H1 (cell line): ENCODE measurements at regions not wholly inside any gene's neighbourhood (a gene's known extent, or its start where the extent isn't known, plus 50 kb on each side); places are given as distances from the start of the nearest gene placed in this dataset.

Source experiments
- CTCF ChIA-PET: fragments of 300-600 bp; sonication (Branson Sonifier 250); formaldehyde crosslinking; loops from one replicate; lab custom pipeline; 2021; ENCODE audit not compliant: partially characterized antibody; lab: Charles Lee
- POLR2A ChIA-PET: fragments of 300-600 bp; sonication (Branson Sonifier 250); formaldehyde crosslinking; loops from one replicate; lab custom pipeline; 2021; ENCODE audit warnings: inconsistent platforms; ENCODE audit not compliant: partially characterized antibody; lab: Charles Lee
- DNase-seq, 2 experiments: peaks; one replicate each; pipeline versions ENCODE4 v3.0.0 to v3.0.0-alpha.2; 2010 to 2022; ENCODE audit warnings: low spot score in 2 of 2, low read depth in 1 of 2, mixed read lengths in 1 of 2
- FAIRE-seq: peaks from 2 replicates; lab custom pipeline; 2011; peaks lifted over from hg19 to GRCh38; lab: Jason Lieb, UNC
- H2AFZ ChIP-seq: 2 replicates; pipeline ENCODE4 v1.8.1; 2012; ENCODE audit warnings: low read length, inconsistent platforms
- H2AK5ac ChIP-seq: 2 replicates; pipeline ENCODE4 v1.6.1; 2013; ENCODE audit warnings: low read depth, low read length
- H2BK120ac ChIP-seq: replicated peaks from 2 replicates; pipeline ENCODE3; 2013; ENCODE audit warnings: low read depth, low read length, inconsistent platforms
- H2BK12ac ChIP-seq: 2 replicates; pipeline ENCODE4 v1.6.1; 2013; ENCODE audit warnings: low read depth, low read length
- H2BK15ac ChIP-seq: 2 replicates; pipeline ENCODE4 v1.6.1; 2013; ENCODE audit warnings: low read length
- H2BK20ac ChIP-seq: 2 replicates; pipeline ENCODE4 v1.6.1; 2013; ENCODE audit warnings: low read length
- H2BK5ac ChIP-seq: 2 replicates; pipeline ENCODE4 v1.6.1; 2013; ENCODE audit warnings: low read depth, low read length
- H3K14ac ChIP-seq: 2 replicates; pipeline ENCODE4 v1.6.1; 2013; ENCODE audit warnings: inconsistent platforms; ENCODE audit not compliant: insufficient read length
- H3K18ac ChIP-seq: 2 replicates; pipeline ENCODE4 v1.6.1; 2013; ENCODE audit warnings: low read length; ENCODE audit errors: extremely low read depth
- H3K23ac ChIP-seq: 2 replicates; pipeline ENCODE4 v1.6.1; 2013; ENCODE audit warnings: inconsistent platforms; ENCODE audit not compliant: insufficient read length
- H3K23me2 ChIP-seq: 2 replicates; pipeline ENCODE4 v1.6.1; 2013; ENCODE audit warnings: low read depth, low read length
- H3K27ac ChIP-seq: 2 replicates; pipeline ENCODE4 v1.6.1; 2011; ENCODE audit warnings: low read depth, low read length, inconsistent platforms
- H3K27me3 ChIP-seq, 4 experiments: replicated peaks in 1 of 4; 1 replicate in 1 of 4; 2 replicates in 3 of 4; pipeline versions ENCODE4 v1.6.1 to v1.8.1; 2011 to 2013; ENCODE audit warnings: low read length in 3 of 4, mild to moderate bottlenecking in 3 of 4, inconsistent platforms in 2 of 4, mixed read lengths in 2 of 4, moderate library complexity in 1 of 4; ENCODE audit not compliant: control insufficient read depth in 3 of 4, insufficient read depth in 3 of 4; ENCODE audit errors: extremely low read depth in 1 of 4
- H3K36me3 ChIP-seq, 4 experiments: 2 replicates each; pipeline versions ENCODE4 v1.6.1 to v1.8.1; 2011 to 2013; ENCODE audit warnings: mild to moderate bottlenecking in 4 of 4, low read length in 3 of 4, moderate library complexity in 2 of 4, control low read depth in 1 of 4, inconsistent platforms in 1 of 4; ENCODE audit not compliant: insufficient read depth in 4 of 4, control insufficient read depth in 2 of 4
- H3K4ac ChIP-seq: replicated peaks from 2 replicates; pipeline ENCODE3; 2013; ENCODE audit warnings: low read length, low read depth, mixed read lengths, inconsistent platforms; ENCODE audit not compliant: insufficient read length
- H3K4me1 ChIP-seq, 4 experiments: replicated peaks in 1 of 4; 1 replicate in 1 of 4; 2 replicates in 3 of 4; pipeline versions ENCODE4 v1.6.1 to v1.8.1; 2011 to 2013; ENCODE audit warnings: low read length in 3 of 4, inconsistent platforms in 2 of 4, mixed read lengths in 1 of 4; ENCODE audit not compliant: insufficient read depth in 4 of 4, control insufficient read depth in 3 of 4
- H3K4me2 ChIP-seq, 2 experiments: 2 replicates each; pipeline versions ENCODE4 v1.6.1 to v1.8.1; 2011 to 2013; ENCODE audit warnings: low read depth in 2 of 2, low read length in 2 of 2, control low read depth in 1 of 2, inconsistent platforms in 1 of 2, mild to moderate bottlenecking in 1 of 2; ENCODE audit not compliant: insufficient read depth in 1 of 2
- H3K4me3 ChIP-seq, 4 experiments: fragments of 200-600, 300-600 bp in 1 of 4; sonication (generic), shearing (Covaris generic), sonication (Bioruptor Twin) in 1 of 4; 2 replicates each; pipeline versions ENCODE4 v1.5.1 to v1.8.1; 2011 to 2016; ENCODE audit warnings: low read length in 4 of 4, low read depth in 3 of 4, control low read depth in 2 of 4, inconsistent platforms in 2 of 4, mild to moderate bottlenecking in 2 of 4, mixed read lengths in 1 of 4, moderate library complexity in 1 of 4; ENCODE audit not compliant: insufficient read depth in 2 of 4; ENCODE audit errors: extremely low read depth in 1 of 4
- H3K56ac ChIP-seq: replicated peaks from 2 replicates; pipeline ENCODE3; 2013; ENCODE audit warnings: low read depth, mild to moderate bottlenecking, mixed read lengths, low read length, inconsistent platforms; ENCODE audit not compliant: insufficient read length
- H3K79me1 ChIP-seq: 2 replicates; pipeline ENCODE4 v1.6.1; 2013; ENCODE audit warnings: low read depth, low read length, control low read depth
- H3K79me2 ChIP-seq, 2 experiments: 2 replicates each; pipeline versions ENCODE4 v1.6.1 to v1.8.1; 2012 to 2013; ENCODE audit warnings: low read length in 2 of 2, mild to moderate bottlenecking in 2 of 2, inconsistent platforms in 1 of 2; ENCODE audit not compliant: insufficient read depth in 2 of 2, control insufficient read depth in 1 of 2
- H3K9ac ChIP-seq, 4 experiments: replicated peaks in 1 of 4; 1 replicate in 1 of 4; 2 replicates in 3 of 4; pipeline versions ENCODE4 v1.6.1 to v1.8.1; 2011 to 2013; ENCODE audit warnings: low read depth in 3 of 4, low read length in 3 of 4, control low read depth in 2 of 4, mild to moderate bottlenecking in 2 of 4, moderate library complexity in 2 of 4, inconsistent platforms in 1 of 4; ENCODE audit errors: extremely low read depth in 1 of 4
- H3K9me3 ChIP-seq, 2 experiments: 2 replicates each; pipeline versions ENCODE4 v1.6.1 to v1.8.1; 2012 to 2013; ENCODE audit warnings: mild to moderate bottlenecking in 2 of 2, moderate library complexity in 2 of 2, control low read depth in 1 of 2, inconsistent platforms in 1 of 2, low read depth in 1 of 2, low read length in 1 of 2, mixed read lengths in 1 of 2; ENCODE audit not compliant: insufficient read depth in 2 of 2
- H4K20me1 ChIP-seq, 2 experiments: replicated peaks in 1 of 2; 2 replicates each; pipeline versions ENCODE3 to v1.8.1; 2011 to 2013; ENCODE audit warnings: inconsistent platforms in 2 of 2, low read length in 2 of 2, mild to moderate bottlenecking in 1 of 2; ENCODE audit not compliant: insufficient read depth in 2 of 2, control insufficient read depth in 1 of 2
- H4K5ac ChIP-seq: 2 replicates; pipeline ENCODE4 v1.6.1; 2013; ENCODE audit warnings: low read length, low read depth, mixed read lengths, inconsistent platforms; ENCODE audit not compliant: insufficient read length
- H4K8ac ChIP-seq: 2 replicates; pipeline ENCODE4 v1.8.0; 2013; ENCODE audit warnings: mild to moderate bottlenecking, moderate library complexity, low read length, inconsistent platforms; ENCODE audit not compliant: insufficient read depth; ENCODE audit errors: extremely low read depth
- H4K91ac ChIP-seq: replicated peaks from 2 replicates; pipeline ENCODE3; 2013; ENCODE audit warnings: low read length, mixed read lengths, inconsistent platforms; ENCODE audit not compliant: insufficient read length
- CTCF ChIP-seq, 3 experiments: IDR thresholded peaks; 1 replicate in 2 of 3; 2 replicates in 1 of 3; pipeline versions ENCODE4 v1.5.1 to v1.6.1; 2011; ENCODE audit warnings: low read length in 3 of 3, mild to moderate bottlenecking in 3 of 3, inconsistent platforms in 2 of 3, low read depth in 1 of 3, moderate library complexity in 1 of 3; ENCODE audit not compliant: insufficient read depth in 1 of 3; ENCODE audit errors: control extremely low read depth in 1 of 3
- RNF2 ChIP-seq: fragments of 200-900, 300-1000 bp; sonication (generic); IDR thresholded peaks from 2 replicates; pipeline ENCODE4 v1.7.1; 2016; ENCODE audit warnings: borderline replicate concordance, low read depth, mild to moderate bottlenecking, antibody characterized with exemption, low read length; ENCODE audit not compliant: poor library complexity, severe bottlenecking; ENCODE audit errors: missing control alignments
- YY1 ChIP-seq: IDR thresholded peaks from 2 replicates; pipeline ENCODE4 v1.6.1; 2011; ENCODE audit warnings: low read depth, mild to moderate bottlenecking, low read length
- WGBS, 2 experiments: shearing (Covaris generic) in 1 of 2; methylation state at CpG; one replicate each; pipeline versions ENCODE4 v1.1.6 to v1.1.7; 2013 to 2015; ENCODE audit warnings: low lambda C conversion rate in 2 of 2, mixed read lengths in 2 of 2, inconsistent platforms in 1 of 2, low coverage in 1 of 2, missing lambda C conversion rate in 1 of 2; ENCODE audit not compliant: insufficient replicate concordance in 2 of 2, insufficient coverage in 1 of 2, insufficient read length in 1 of 2; ENCODE audit errors: extremely low coverage in 1 of 2, missing lambda C conversion rate in 1 of 2; 5-methylcytosine and 5-hydroxymethylcytosine counted together

GRCh38 chr5:175116466-175117048 lies 327.4 kb downstream of the DRD1 start:
- Histone ChIP-seq H2AFZ (no peak overlapping the region), H3K23ac (no peak overlapping the region)
- POLR2A ChIA-PET: no interaction called here

More at GRCh38 chr5:175116466-175117048, 327.4 kb downstream of the DRD1 start:
- no peaks in the 10 kb centered on the region for H4K20me1 ChIP-seq
- H2BK20ac ChIP-seq: 0 out of 2 replicates have a peak overlapping the region, but pooled peaks have one; percentile 92
- peaks cover 0 to 6% (median 3%) of the 10 kb centered on the region in 4 experiments; a peak in 2 of 7 replicates for H3K4me1 ChIP-seq
- no peaks in the 10 kb centered on the region for H3K79me1 ChIP-seq
- H3K18ac ChIP-seq: no peak overlapping the region
- H2AK5ac ChIP-seq: no peak overlapping the region
- H3K4ac ChIP-seq: no peak overlapping the region
- H2BK5ac ChIP-seq: no peak overlapping the region
- no peak overlapping the region for H3K14ac ChIP-seq
- H4K5ac ChIP-seq: no peak overlapping the region
- no peaks in the 10 kb centered on the region for H3K79me2 ChIP-seq
- H2BK12ac ChIP-seq: no peak overlapping the region
- H3K9ac ChIP-seq: no peak overlapping the region
- no peak overlapping the region for H2BK120ac ChIP-seq
- H3K23me2 ChIP-seq: no peaks in the 10 kb centered on the region; the same call in 1 of the 2 replicates
- H3K4me3 ChIP-seq: no peak overlapping the region
- TF ChIP-seq RNF2: no peak
- TF ChIP-seq CTCF (IDR thresholded peaks at IDR 0.05; ENCODE audit: control extremely low read depth in 1 of 3, insufficient read depth in 1 of 3, low read depth in 1 of 3, low read length in 3 of 3): no peak
- no peak for TF ChIP-seq YY1
- H3K56ac ChIP-seq: no peak overlapping the region
- CTCF ChIA-PET: interaction anchor here (0.6 kb wide), 1 partner anchor 82 kb away, joined by 3 read pairs; no protein-coding TSS in a partner anchor
- no peak for FAIRE-seq
- H4K91ac ChIP-seq: no peak overlapping the region
- H3K27ac ChIP-seq: no peak overlapping the region
- H3K36me3 ChIP-seq: no peaks in the 10 kb centered on the region
- H2BK15ac ChIP-seq: no peak overlapping the region
- DNase-seq: no peak
- peaks cover 2 to 6% of the 10 kb centered on the region in 2 experiments; a peak in 1 of 4 replicates for H3K9me3 ChIP-seq
- WGBS, 2 experiments: 93% methylated on average over 3 of the region's 3 CpGs; no CpG with 5 or more reads in 1 of the 2 experiments
- no peak overlapping the region for H4K8ac ChIP-seq
- no peaks in the 10 kb centered on the region for H3K27me3 ChIP-seq
- no peak overlapping the region for H3K4me2 ChIP-seq
